Fibroblast of villous mesenchyme (primary cell): ENCODE measurements at regions not wholly inside any gene's neighbourhood (a gene's known extent, or its start where the extent isn't known, plus 50 kb on each side); places are given as distances from the start of the nearest gene placed in this dataset.
A peak's percentile ranks its signal among the peaks of the same experiment; 100 is the strongest.

Source experiments
- DNase-seq: peaks from one replicate; pipeline ENCODE4 v3.0.0-alpha.2; 2010; ENCODE audit warnings: low read depth
- H3K4me3 ChIP-seq: 2 replicates; pipeline ENCODE4 v1.5.1; 2011; ENCODE audit warnings: low read depth, mild to moderate bottlenecking, low read length
- CTCF ChIP-seq: IDR thresholded peaks from 2 replicates; pipeline ENCODE4 v1.5.1; 2012; ENCODE audit warnings: low read depth, mild to moderate bottlenecking, low read length; ENCODE audit not compliant: insufficient read depth

DNA sequence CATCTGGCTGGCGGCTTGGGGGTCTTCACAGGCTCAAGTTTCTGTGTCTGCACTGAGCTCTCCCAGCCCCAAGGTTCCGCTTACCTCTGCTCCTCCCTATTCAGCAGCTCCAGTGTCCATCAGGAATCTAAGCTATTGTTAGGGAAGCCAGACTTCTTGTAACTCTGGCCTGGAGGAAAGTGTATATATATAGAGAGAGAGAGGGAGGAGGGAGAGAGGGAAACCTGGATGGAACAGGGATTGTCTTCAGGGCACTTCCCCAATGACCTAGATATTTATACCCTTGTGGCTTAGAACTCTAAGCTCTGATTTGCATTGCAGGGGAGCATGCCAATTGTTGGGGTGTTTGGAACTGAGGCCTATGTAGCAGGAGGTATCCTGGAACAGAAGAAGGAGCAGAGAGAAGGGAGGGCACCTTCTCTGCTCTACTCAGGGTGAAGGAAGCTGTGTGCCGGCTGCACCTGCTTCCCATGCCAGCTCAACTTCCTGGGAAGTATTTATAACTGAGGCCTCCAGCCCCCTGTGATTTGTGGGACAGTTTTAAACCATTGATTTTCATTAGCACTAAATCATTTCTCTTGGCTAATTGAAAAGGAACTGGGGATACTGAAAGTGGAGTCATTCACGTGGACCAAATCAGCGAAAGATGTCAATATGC is 70.9 kb downstream of the NAV1 start:
- H3K4me3 ChIP-seq = no peak overlapping the region
- no peak for TF ChIP-seq CTCF
- no peak for DNase-seq

DNA sequence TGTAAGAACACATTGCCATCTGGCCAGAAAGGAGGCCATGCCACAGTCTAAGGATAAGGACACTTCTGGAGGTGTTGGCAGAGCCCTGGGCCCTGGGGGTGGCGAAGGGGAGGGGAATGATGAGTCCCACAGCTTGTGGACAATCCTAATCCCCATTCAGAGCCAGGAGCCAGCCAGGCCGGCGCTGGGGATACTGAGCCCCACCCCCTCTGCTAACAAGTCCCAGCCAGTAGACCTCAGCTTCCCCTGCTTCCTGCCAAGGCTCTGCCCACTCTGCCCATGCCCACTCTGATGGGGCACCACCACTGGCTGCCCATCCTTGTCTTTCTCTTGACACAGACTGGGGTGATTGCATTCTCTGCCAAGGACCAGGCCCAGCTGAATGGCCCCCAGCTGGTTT is 71.9 kb downstream of the NAV1 start:
- TF ChIP-seq CTCF = no peak
- no peak overlapping the region for H3K4me3 ChIP-seq
- no peak for DNase-seq

GRCh38 chr1:201612645-201613044 is 73.7 kb downstream of the NAV1 start:
- H3K4me3 ChIP-seq = no peak overlapping the region
- no peak for TF ChIP-seq CTCF
- no peak for DNase-seq

DNA sequence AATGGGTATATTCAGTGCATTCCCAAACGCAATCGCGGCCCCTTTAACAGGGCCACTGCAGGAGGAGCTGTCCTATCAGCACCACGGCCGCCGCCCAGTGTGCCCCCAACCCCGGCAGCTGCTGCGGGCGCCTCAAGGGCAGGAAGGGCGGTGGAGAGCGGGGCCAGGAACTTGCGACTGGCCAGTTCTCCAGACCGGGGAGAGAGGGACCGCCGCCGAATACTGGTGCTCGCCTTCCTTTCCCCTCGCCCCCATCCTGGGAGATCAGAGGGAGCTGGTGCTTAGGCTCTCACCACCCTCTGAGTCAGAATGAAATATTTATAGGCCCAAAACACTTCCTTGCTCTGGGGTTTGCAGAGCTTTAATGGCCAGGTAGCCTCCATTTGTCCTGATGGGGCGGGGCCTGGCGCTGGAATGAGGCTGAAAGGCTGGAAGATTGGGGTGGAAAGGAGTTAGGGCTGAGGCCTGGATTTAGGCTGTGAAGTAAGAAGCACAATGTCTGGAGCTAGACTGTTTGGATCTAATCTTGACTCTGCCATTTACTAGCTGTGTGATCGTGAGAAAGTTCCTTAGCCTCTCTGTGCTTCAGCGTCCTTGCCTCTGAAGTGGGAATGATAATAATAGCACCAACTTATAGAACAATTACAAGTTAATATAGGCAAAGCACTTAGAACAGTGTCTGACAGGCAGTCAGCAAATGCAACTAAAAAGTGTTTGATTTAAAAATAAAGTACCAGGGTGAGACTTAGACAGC is 75.5 kb downstream of the NAV1 start:
- no peak for TF ChIP-seq CTCF
- peak; percentile 70 for DNase-seq
- H3K4me3 ChIP-seq = no peak overlapping the region

GRCh38 chr1:201617157-201617556 is 78.2 kb downstream of the NAV1 start:
- TF ChIP-seq CTCF = no peak
- no peak overlapping the region for H3K4me3 ChIP-seq
- DNase-seq = no peak

- DNase-seq = no peak
- no peak for TF ChIP-seq CTCF
- no peak overlapping the region for H3K4me3 ChIP-seq
These were observed 79.5 kb downstream of the NAV1 start for GRCh38 chr1:201618389-201618788.

- no peak for TF ChIP-seq CTCF
- no peak overlapping the region for H3K4me3 ChIP-seq
- DNase-seq = no peak
These were observed 80.0 kb downstream of the NAV1 start for GRCh38 chr1:201618905-201619304.
